ENCODE measurements at regions not wholly inside any gene's neighbourhood (a gene's known extent, or its start where the extent isn't known, plus 50 kb on each side); places are given as distances from the start of the nearest gene placed in this dataset.

- intact Hi-C loops (cut with micrococcal nuclease; ENCODE audit: unreplicated experiment), result no loop called here
- Histone ChIP-seq H3K9me3 (ENCODE audit: low read length) (no peaks in the 10 kb centered on the region), H3K9me2 (ENCODE audit: insufficient read depth, low read length) (no peaks in the 10 kb centered on the region), H3K79me2 (ENCODE audit: insufficient read depth, low read depth, low read length) (no peaks in the 10 kb centered on the region), H2AFZ (ENCODE audit: low read length) (no peak overlapping the region), H3K4me3 (ENCODE audit: low read depth, low read length, poor library complexity, severe bottlenecking) (no peak overlapping the region), H3K36me3 (ENCODE audit: insufficient read depth, low read length) (no peaks in the 10 kb centered on the region), H3K4me1 (ENCODE audit: insufficient read depth, low read length, poor library complexity, severe bottlenecking) (no peaks in the 10 kb centered on the region), H3K4me2 (ENCODE audit: low read length) (no peak overlapping the region), H4K20me1 (ENCODE audit: insufficient read depth, low read length) (no peaks in the 10 kb centered on the region), H3K27ac (ENCODE audit: low read depth, low read length, poor library complexity, severe bottlenecking) (no peak overlapping the region)
- TF ChIP-seq EZH2phosphoT487 (IDR thresholded peaks at IDR 0.05; ENCODE audit: borderline replicate concordance, low read depth, low read length), result no peak
- TF ChIP-seq, protein P1, sequence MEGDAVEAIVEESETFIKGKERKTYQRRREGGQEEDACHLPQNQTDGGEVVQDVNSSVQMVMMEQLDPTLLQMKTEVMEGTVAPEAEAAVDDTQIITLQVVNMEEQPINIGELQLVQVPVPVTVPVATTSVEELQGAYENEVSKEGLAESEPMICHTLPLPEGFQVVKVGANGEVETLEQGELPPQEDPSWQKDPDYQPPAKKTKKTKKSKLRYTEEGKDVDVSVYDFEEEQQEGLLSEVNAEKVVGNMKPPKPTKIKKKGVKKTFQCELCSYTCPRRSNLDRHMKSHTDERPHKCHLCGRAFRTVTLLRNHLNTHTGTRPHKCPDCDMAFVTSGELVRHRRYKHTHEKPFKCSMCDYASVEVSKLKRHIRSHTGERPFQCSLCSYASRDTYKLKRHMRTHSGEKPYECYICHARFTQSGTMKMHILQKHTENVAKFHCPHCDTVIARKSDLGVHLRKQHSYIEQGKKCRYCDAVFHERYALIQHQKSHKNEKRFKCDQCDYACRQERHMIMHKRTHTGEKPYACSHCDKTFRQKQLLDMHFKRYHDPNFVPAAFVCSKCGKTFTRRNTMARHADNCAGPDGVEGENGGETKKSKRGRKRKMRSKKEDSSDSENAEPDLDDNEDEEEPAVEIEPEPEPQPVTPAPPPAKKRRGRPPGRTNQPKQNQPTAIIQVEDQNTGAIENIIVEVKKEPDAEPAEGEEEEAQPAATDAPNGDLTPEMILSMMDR (conservative IDR thresholded peaks at IDR 0.05; ENCODE audit: low read length), result no peak
- no peak for DNase-seq (ENCODE audit: low spot score)
- POLR2A ChIA-PET, result interaction anchor here (0.7 to 0.9 kb wide), 2 partner anchors 8 to 11 kb away, joined by 3 read pairs; no protein-coding TSS in a partner anchor
- no TSS peak for BruUV-seq (replicated peaks)
- CTCF ChIA-PET (ENCODE audit: unreplicated experiment), result no interaction called here
Observed at GRCh38 chr6:74208239-74208638, 512.2 kb downstream of the CD109 start.

DNA sequence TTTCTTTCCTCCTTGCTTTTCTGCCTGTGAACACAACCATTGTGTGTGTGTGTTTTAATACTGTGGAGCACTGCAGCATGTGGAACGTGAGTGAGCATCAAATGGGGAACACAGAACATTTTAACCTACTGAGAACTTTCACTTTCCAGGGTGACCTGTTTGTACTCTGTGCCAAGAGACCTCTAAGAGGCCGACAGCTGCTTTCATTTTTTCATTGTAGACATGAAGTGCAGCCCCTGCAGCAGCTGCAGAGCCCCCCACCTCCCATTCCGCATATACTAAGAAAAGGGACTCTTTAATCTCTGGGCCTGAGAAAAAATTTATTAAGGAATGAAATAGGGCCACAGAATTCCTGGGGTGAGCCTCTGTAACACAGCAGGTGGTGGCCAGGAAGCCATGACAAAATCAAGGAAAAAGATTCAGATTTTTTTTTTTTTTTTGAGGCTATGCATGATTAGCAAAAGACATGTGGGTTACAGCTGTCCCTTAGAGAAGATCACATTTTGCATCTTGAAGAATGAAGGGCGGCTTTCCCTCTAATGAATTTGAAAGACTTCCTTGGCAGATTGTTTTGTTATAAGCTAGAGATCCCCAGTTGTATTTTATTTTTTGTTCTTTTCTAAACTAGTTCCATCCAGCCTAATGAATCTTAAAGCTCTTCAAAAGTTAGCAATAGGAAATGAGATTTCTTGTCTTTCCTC, 503.4 kb downstream of the CD109 start:
- POLR2A ChIA-PET, result interaction anchor here (0.6 to 1.1 kb wide), 6 partner anchors 9 to 1643 kb away, joined by 3 read pairs; no protein-coding TSS in a partner anchor
- H3K9me3 ChIP-seq (ENCODE audit: low read length), result no peaks in the 10 kb centered on the region
- no peak for TF ChIP-seq EZH2phosphoT487 (IDR thresholded peaks at IDR 0.05; ENCODE audit: borderline replicate concordance, low read depth, low read length)
- TF ChIP-seq, protein P1 (conservative IDR thresholded peaks at IDR 0.05; ENCODE audit: low read length), result no peak
- H3K4me2 ChIP-seq (ENCODE audit: low read length), result no peak overlapping the region
- intact Hi-C loops (cut with micrococcal nuclease; ENCODE audit: unreplicated experiment), result no loop called here
- H3K36me3 ChIP-seq (ENCODE audit: insufficient read depth, low read length), result no peaks in the 10 kb centered on the region
- H3K27ac ChIP-seq (ENCODE audit: low read depth, low read length, poor library complexity, severe bottlenecking), result no peak overlapping the region
- no peaks in the 10 kb centered on the region for H4K20me1 ChIP-seq (ENCODE audit: insufficient read depth, low read length)
- no peaks in the 10 kb centered on the region for H3K79me2 ChIP-seq (ENCODE audit: insufficient read depth, low read depth, low read length)
- no peaks in the 10 kb centered on the region for H3K9me2 ChIP-seq (ENCODE audit: insufficient read depth, low read length)
- BruUV-seq (replicated peaks), result no TSS peak
- H2AFZ ChIP-seq (ENCODE audit: low read length), result no peak overlapping the region
- H3K4me3 ChIP-seq (ENCODE audit: low read depth, low read length, poor library complexity, severe bottlenecking), result no peak overlapping the region
- no peak for DNase-seq (ENCODE audit: low spot score)
- CTCF ChIA-PET (ENCODE audit: unreplicated experiment), result no interaction called here
- H3K4me1 ChIP-seq (ENCODE audit: insufficient read depth, low read length, poor library complexity, severe bottlenecking), result no peaks in the 10 kb centered on the region

GRCh38 chr6:74197310-74197709, 501.3 kb downstream of the CD109 start:
- DNase-seq (ENCODE audit: low spot score), result no peak
- TF ChIP-seq, protein P1 (conservative IDR thresholded peaks at IDR 0.05; ENCODE audit: low read length), result no peak
- no peak for TF ChIP-seq EZH2phosphoT487 (IDR thresholded peaks at IDR 0.05; ENCODE audit: borderline replicate concordance, low read depth, low read length)
- H3K4me2 ChIP-seq (ENCODE audit: low read length), result no peak overlapping the region
- H3K79me2 ChIP-seq (ENCODE audit: insufficient read depth, low read depth, low read length), result no peaks in the 10 kb centered on the region
- intact Hi-C loops (cut with micrococcal nuclease; ENCODE audit: unreplicated experiment), result no loop called here
- H4K20me1 ChIP-seq (ENCODE audit: insufficient read depth, low read length), result no peaks in the 10 kb centered on the region
- BruUV-seq (replicated peaks), result no TSS peak
- CTCF ChIA-PET (ENCODE audit: unreplicated experiment), result no interaction called here
- no peak overlapping the region for H3K27ac ChIP-seq (ENCODE audit: low read depth, low read length, poor library complexity, severe bottlenecking)
- H3K36me3 ChIP-seq (ENCODE audit: insufficient read depth, low read length), result no peaks in the 10 kb centered on the region
- no peak overlapping the region for H3K4me3 ChIP-seq (ENCODE audit: low read depth, low read length, poor library complexity, severe bottlenecking)
- no peak overlapping the region for H2AFZ ChIP-seq (ENCODE audit: low read length)
- H3K9me3 ChIP-seq (ENCODE audit: low read length), result no peaks in the 10 kb centered on the region
- H3K4me1 ChIP-seq (ENCODE audit: insufficient read depth, low read length, poor library complexity, severe bottlenecking), result no peaks in the 10 kb centered on the region
- no peaks in the 10 kb centered on the region for H3K9me2 ChIP-seq (ENCODE audit: insufficient read depth, low read length)
- POLR2A ChIA-PET, result interaction anchor here (0.6 to 1.3 kb wide), 6 partner anchors 11 to 757 kb away, joined by 3 read pairs; no protein-coding TSS in a partner anchor
